IMR-90 (cell line): ENCODE measurements at regions not wholly inside any gene's neighbourhood (a gene's known extent, or its start where the extent isn't known, plus 50 kb on each side); places are given as distances from the start of the nearest gene placed in this dataset.

Experiments used
- ATAC-seq: fragments of 200-7000 bp; cut with Tn5 transposase; 2 replicates; pipeline ENCODE4 v1.9.1; 2020; ENCODE audit warnings: low read depth, mild to moderate bottlenecking, moderate library complexity
- BruUV-seq: library from RNA; stranded (reverse); fragments of 400-500 nt; replicated peaks from 2 replicates; lab custom pipeline; 2021; lab: Mats Ljungman, UMichigan
- CTCF ChIA-PET: fragments of 300-600 bp; formaldehyde crosslinking; extraction: SDS; loops from one replicate; lab custom pipeline; 2021; ENCODE audit warnings: antibody characterized with exemption; lab: Yijun Ruan, JAX
- POLR2A ChIA-PET: fragments of 300-600 bp; sonication (Branson Sonifier 250); formaldehyde crosslinking; loops from one replicate; lab custom pipeline; 2022; ENCODE audit warnings: antibody characterized with exemption; ENCODE audit not compliant: unreplicated experiment; lab: Charles Lee
- DNase-seq: peaks from one replicate; pipeline ENCODE4 v3.0.0; 2013
- H2AFZ ChIP-seq: replicated peaks from 2 replicates; pipeline ENCODE3; 2013; ENCODE audit warnings: low read length, mild to moderate bottlenecking; ENCODE audit not compliant: poor library complexity
- H2AK5ac ChIP-seq: 2 replicates; pipeline ENCODE4 v1.6.1; 2013; ENCODE audit warnings: low read depth, low read length, inconsistent platforms
- H2AK9ac ChIP-seq: replicated peaks from 2 replicates; pipeline ENCODE3; 2013; ENCODE audit warnings: mild to moderate bottlenecking, low read depth, low read length, moderate library complexity; ENCODE audit not compliant: poor library complexity
- H2BK120ac ChIP-seq: 2 replicates; pipeline ENCODE4 v1.6.1; 2013; ENCODE audit warnings: low read depth, low read length, inconsistent platforms
- H2BK15ac ChIP-seq: 3 replicates; pipeline ENCODE4 v1.6.1; 2013; ENCODE audit warnings: low read depth, low read length, inconsistent platforms
- H2BK20ac ChIP-seq: 2 replicates; pipeline ENCODE4 v1.6.1; 2013; ENCODE audit warnings: low read depth, mild to moderate bottlenecking, inconsistent platforms, low read length, moderate library complexity
- H2BK5ac ChIP-seq: 2 replicates; pipeline ENCODE4 v1.6.1; 2013; ENCODE audit warnings: mild to moderate bottlenecking, low read depth, low read length, inconsistent platforms; ENCODE audit not compliant: poor library complexity, severe bottlenecking
- H3K14ac ChIP-seq: replicated peaks from 2 replicates; pipeline ENCODE4 v1.6.1; 2013; ENCODE audit warnings: low read depth, low read length, inconsistent platforms
- H3K18ac ChIP-seq: 2 replicates; pipeline ENCODE4 v1.6.1; 2013; ENCODE audit warnings: low read depth, low read length, control low read depth
- H3K23ac ChIP-seq: 2 replicates; pipeline ENCODE4 v1.6.1; 2013; ENCODE audit warnings: low read depth, low read length, inconsistent platforms
- H3K27ac ChIP-seq: 2 replicates; pipeline ENCODE4 v1.5.1; 2013; ENCODE audit warnings: mild to moderate bottlenecking, control low read depth, low read length; ENCODE audit not compliant: insufficient read depth
- H3K27me3 ChIP-seq: 2 replicates; pipeline ENCODE4 v1.6.1; 2013; ENCODE audit warnings: low read length; ENCODE audit not compliant: control insufficient read depth, insufficient read depth
- H3K36me3 ChIP-seq: 2 replicates; pipeline ENCODE4 v1.6.1; 2013; ENCODE audit warnings: low read length, mixed read lengths; ENCODE audit not compliant: control insufficient read depth, insufficient read depth
- H3K4ac ChIP-seq: 2 replicates; pipeline ENCODE4 v1.6.1; 2013; ENCODE audit warnings: low read depth, low read length, inconsistent platforms
- H3K4me1 ChIP-seq: 2 replicates; pipeline ENCODE4 v1.6.1; 2013; ENCODE audit warnings: low read length, mixed read lengths; ENCODE audit not compliant: control insufficient read depth, insufficient read depth
- H3K4me2 ChIP-seq: 2 replicates; pipeline ENCODE4 v1.6.1; 2013; ENCODE audit warnings: low read depth, mild to moderate bottlenecking, control low read depth, low read length, moderate library complexity
- H3K4me3 ChIP-seq: 2 replicates; pipeline ENCODE4 v1.5.1; 2013; ENCODE audit warnings: low read depth, mild to moderate bottlenecking, control low read depth, low read length, moderate library complexity; ENCODE audit not compliant: insufficient read depth
- H3K56ac ChIP-seq: 2 replicates; pipeline ENCODE4 v1.6.1; 2013; ENCODE audit warnings: low read length, inconsistent platforms; ENCODE audit not compliant: insufficient read depth; ENCODE audit errors: extremely low read depth
- H3K79me1 ChIP-seq, 2 experiments: 2 replicates each; pipeline ENCODE4 v1.6.1; 2013; ENCODE audit warnings: low read length in 2 of 2, inconsistent platforms in 1 of 2, low read depth in 1 of 2
- H3K9ac ChIP-seq: 2 replicates; pipeline ENCODE4 v1.6.1; 2013; ENCODE audit warnings: low read depth, low read length, control low read depth
- H3K9me1 ChIP-seq: 2 replicates; pipeline ENCODE4 v1.6.1; 2013; ENCODE audit warnings: low read length, inconsistent platforms; ENCODE audit not compliant: insufficient read depth
- H3K9me3 ChIP-seq: 2 replicates; pipeline ENCODE4 v1.6.1; 2013; ENCODE audit warnings: low read length; ENCODE audit not compliant: control insufficient read depth, insufficient read depth
- H4K20me1 ChIP-seq: 2 replicates; pipeline ENCODE4 v1.6.1; 2013; ENCODE audit warnings: low read length, inconsistent platforms; ENCODE audit not compliant: insufficient read depth
- H4K5ac ChIP-seq: 2 replicates; pipeline ENCODE4 v1.6.1; 2013; ENCODE audit warnings: mild to moderate bottlenecking, low read depth, low read length, control low read depth
- H4K8ac ChIP-seq, 2 experiments: 2 replicates each; pipeline ENCODE4 v1.6.1; 2013; ENCODE audit warnings: low read depth in 2 of 2, low read length in 2 of 2, control low read depth in 1 of 2, inconsistent platforms in 1 of 2
- H4K91ac ChIP-seq: 2 replicates; pipeline ENCODE4 v1.6.1; 2013; ENCODE audit warnings: low read depth, low read length, inconsistent platforms; ENCODE audit not compliant: insufficient read depth
- CEBPB ChIP-seq: IDR thresholded peaks from 2 replicates; pipeline ENCODE4 v1.6.1; 2012; ENCODE audit warnings: low read depth, low read length, improper control_type of control experiment
- CHD1 ChIP-seq: IDR thresholded peaks from 2 replicates; pipeline ENCODE4 v1.6.1; 2012; ENCODE audit warnings: low read depth, low read length, improper control_type of control experiment
- ELK1 ChIP-seq: fragments of 150-350 bp; IDR thresholded peaks from 2 replicates; pipeline ENCODE4 v1.6.1; 2016; ENCODE audit warnings: low read depth, mild to moderate bottlenecking, low read length, moderate library complexity, borderline replicate concordance
- MAFK ChIP-seq: IDR thresholded peaks from 2 replicates; pipeline ENCODE4 v1.6.1; 2012; ENCODE audit warnings: low read depth, low read length, improper control_type of control experiment
- NFE2L2 ChIP-seq: fragments of 150-350 bp; IDR thresholded peaks from 2 replicates; pipeline ENCODE4 v1.6.1; 2016; ENCODE audit warnings: low read depth, mild to moderate bottlenecking, low read length
- RAD21 ChIP-seq: IDR thresholded peaks from 2 replicates; pipeline ENCODE4 v1.6.1; 2012; ENCODE audit warnings: low read length, improper control_type of control experiment
- USF2 ChIP-seq: fragments of 150-350 bp; IDR thresholded peaks from 2 replicates; pipeline ENCODE4 v1.6.1; 2017; ENCODE audit warnings: mild to moderate bottlenecking, antibody characterized with exemption, low read length, low read depth
- dilution Hi-C: fragments of 300-500 bp; cut with HindIII; formaldehyde crosslinking; loops from one replicate; pipeline ENCODE4 v1.14.3; 2018; ENCODE audit warnings: low sequenced_read_pairs; ENCODE audit not compliant: unreplicated experiment
- in situ Hi-C: fragments of 300-500 bp; cut with MboI; formaldehyde crosslinking; loops from 3 replicates; pipeline ENCODE4 v1.14.3; 2019; ENCODE audit warnings: low sequenced_read_pairs, inconsistent platforms, mixed read lengths
- intact Hi-C: fragments of 100-400 bp; cut with micrococcal nuclease; formaldehyde crosslinking; loops from 2 replicates; pipeline ENCODE4 v1.10.0; 2022

- dilution Hi-C loops (no loop called here), intact Hi-C loops (no loop called here), in situ Hi-C loops (no loop called here)
- peaks cover 8% of the 10 kb centered on the region; the same call in 1 of the 2 replicates for H3K9me3 ChIP-seq
- H3K27me3 ChIP-seq = no peaks in the 10 kb centered on the region
- H3K18ac ChIP-seq = no peak overlapping the region
- H2BK15ac ChIP-seq = no peak overlapping the region
- ChIA-PET CTCF (no interaction called here), POLR2A (no interaction called here)
- no peak overlapping the region for H3K27ac ChIP-seq
- no peak for DNase-seq
- no peak overlapping the region for H3K56ac ChIP-seq
- no peaks in the 10 kb centered on the region for H3K4me1 ChIP-seq
- no peak overlapping the region for H2AK5ac ChIP-seq
- no peak overlapping the region for H4K8ac ChIP-seq
- no peak overlapping the region for H3K4me3 ChIP-seq
- no peaks in the 10 kb centered on the region for H3K36me3 ChIP-seq
- H2BK5ac ChIP-seq = no peak overlapping the region
- H4K5ac ChIP-seq = no peak overlapping the region
- no peak overlapping the region for H3K4ac ChIP-seq
- H3K9me1 ChIP-seq = no peaks in the 10 kb centered on the region
- no peak overlapping the region for H2BK20ac ChIP-seq
- ATAC-seq = no peak
- H4K91ac ChIP-seq = no peak overlapping the region
- no peaks in the 10 kb centered on the region for H3K79me1 ChIP-seq
- no peak overlapping the region for H3K14ac ChIP-seq
- H4K20me1 ChIP-seq = no peaks in the 10 kb centered on the region
- no peak overlapping the region for H2AK9ac ChIP-seq
- no peak overlapping the region for H2BK120ac ChIP-seq
- H2AFZ ChIP-seq = no peak overlapping the region
- no TSS peak for BruUV-seq
- H3K23ac ChIP-seq = no peak overlapping the region
- TF ChIP-seq USF2 (no peak), CHD1 (no peak), MAFK (no peak), CEBPB (no peak), NFE2L2 (no peak), ELK1 (no peak), RAD21 (no peak)
- no peak overlapping the region for H3K4me2 ChIP-seq
- H3K9ac ChIP-seq = no peak overlapping the region
Observed at GRCh38 chr4:162610116-162610515, 446.3 kb upstream of the FSTL5 start.
